ENCODE measurements at regions not wholly inside any gene's neighbourhood (a gene's known extent, or its start where the extent isn't known, plus 50 kb on each side); places are given as distances from the start of the nearest gene placed in this dataset.
"Not testable (repeated sequence)": the region's sequence is repeated elsewhere in the genome, so short reads cannot be mapped to it uniquely, and the experiment has no call there.

- no peak for DNase-seq (ENCODE audit: insufficient read length, low spot score, missing footprints)
- no peaks in the 10 kb centered on the region for H4K20me1 ChIP-seq (ENCODE audit: insufficient read depth, low read length)
- H3K4me3 ChIP-seq (ENCODE audit: insufficient read depth, low read length), result no peak overlapping the region
- H3K27ac ChIP-seq (ENCODE audit: low read depth, low read length), result no peak overlapping the region
- H3K79me2 ChIP-seq (ENCODE audit: insufficient read depth, low read length), result no peaks in the 10 kb centered on the region
- TF ChIP-seq CTCF (IDR thresholded peaks at IDR 0.05; ENCODE audit: extremely low read depth, low read depth, low read length), result no peak
- H3K4me1 ChIP-seq (ENCODE audit: insufficient read depth, low read length), result no peaks in the 10 kb centered on the region
- peaks cover 18% of the 10 kb centered on the region for H3K27me3 ChIP-seq (ENCODE audit: insufficient read depth, low read length)
- no peak overlapping the region for H2AFZ ChIP-seq (ENCODE audit: low read length)
- no peaks in the 10 kb centered on the region for H3K9me3 ChIP-seq (ENCODE audit: low read depth, low read length)
- H3K4me2 ChIP-seq (ENCODE audit: insufficient read depth, low read length), result no peak overlapping the region
- no peaks in the 10 kb centered on the region for H3K36me3 ChIP-seq (ENCODE audit: insufficient read depth, low read length)
These were observed 141.9 kb upstream of the STK26 start for GRCh38 chrX:131881194-131881593.

- H3K27me3 ChIP-seq (ENCODE audit: insufficient read depth, low read length), result peaks cover 14% of the 10 kb centered on the region
- H2AFZ ChIP-seq (ENCODE audit: low read length); H3K4me1 ChIP-seq (ENCODE audit: insufficient read depth, low read length); H3K27ac ChIP-seq (ENCODE audit: low read depth, low read length); H3K4me2 ChIP-seq (ENCODE audit: insufficient read depth, low read length); H3K36me3 ChIP-seq (ENCODE audit: insufficient read depth, low read length); H3K4me3 ChIP-seq (ENCODE audit: insufficient read depth, low read length); DNase-seq (ENCODE audit: insufficient read length, low spot score, missing footprints); H4K20me1 ChIP-seq (ENCODE audit: insufficient read depth, low read length); H3K9me3 ChIP-seq (ENCODE audit: low read depth, low read length); H3K79me2 ChIP-seq (ENCODE audit: insufficient read depth, low read length): not testable (repeated sequence)
These were observed 138.1 kb upstream of the STK26 start for GRCh38 chrX:131885042-131885441.

- H2AFZ ChIP-seq (ENCODE audit: low read length); H3K27ac ChIP-seq (ENCODE audit: low read depth, low read length); H3K79me2 ChIP-seq (ENCODE audit: insufficient read depth, low read length); H3K9me3 ChIP-seq (ENCODE audit: low read depth, low read length); H3K4me3 ChIP-seq (ENCODE audit: insufficient read depth, low read length); H4K20me1 ChIP-seq (ENCODE audit: insufficient read depth, low read length); H3K36me3 ChIP-seq (ENCODE audit: insufficient read depth, low read length); DNase-seq (ENCODE audit: insufficient read length, low spot score, missing footprints); H3K4me1 ChIP-seq (ENCODE audit: insufficient read depth, low read length); H3K4me2 ChIP-seq (ENCODE audit: insufficient read depth, low read length): not testable (repeated sequence)
- peaks cover 38% of the 10 kb centered on the region for H3K27me3 ChIP-seq (ENCODE audit: insufficient read depth, low read length)
These were observed 129.2 kb upstream of the STK26 start for GRCh38 chrX:131893857-131894256.

- H2AFZ ChIP-seq (ENCODE audit: low read length), result no peak overlapping the region
- H4K20me1 ChIP-seq (ENCODE audit: insufficient read depth, low read length), result no peaks in the 10 kb centered on the region
- no peaks in the 10 kb centered on the region for H3K9me3 ChIP-seq (ENCODE audit: low read depth, low read length)
- H3K27ac ChIP-seq (ENCODE audit: low read depth, low read length), result no peak overlapping the region
- H3K79me2 ChIP-seq (ENCODE audit: insufficient read depth, low read length), result no peaks in the 10 kb centered on the region
- H3K4me1 ChIP-seq (ENCODE audit: insufficient read depth, low read length), result no peaks in the 10 kb centered on the region
- no peak overlapping the region for H3K4me2 ChIP-seq (ENCODE audit: insufficient read depth, low read length)
- H3K27me3 ChIP-seq (ENCODE audit: insufficient read depth, low read length), result peaks cover 32% of the 10 kb centered on the region
- H3K36me3 ChIP-seq (ENCODE audit: insufficient read depth, low read length), result no peaks in the 10 kb centered on the region
- H3K4me3 ChIP-seq (ENCODE audit: insufficient read depth, low read length), result no peak overlapping the region
- no peak for DNase-seq (ENCODE audit: insufficient read length, low spot score, missing footprints)
- no peak for TF ChIP-seq CTCF (IDR thresholded peaks at IDR 0.05; ENCODE audit: extremely low read depth, low read depth, low read length)
These were observed 128.1 kb upstream of the STK26 start for GRCh38 chrX:131894995-131895394.

GRCh38 chrX:131895807-131896206 is 127.3 kb upstream of the STK26 start:
- H3K27me3 ChIP-seq (ENCODE audit: insufficient read depth, low read length), result peaks cover 34% of the 10 kb centered on the region
- no peak for TF ChIP-seq CTCF (IDR thresholded peaks at IDR 0.05; ENCODE audit: extremely low read depth, low read depth, low read length)
- H3K36me3 ChIP-seq (ENCODE audit: insufficient read depth, low read length), result no peaks in the 10 kb centered on the region
- no peaks in the 10 kb centered on the region for H4K20me1 ChIP-seq (ENCODE audit: insufficient read depth, low read length)
- no peak overlapping the region for H3K27ac ChIP-seq (ENCODE audit: low read depth, low read length)
- H2AFZ ChIP-seq (ENCODE audit: low read length), result no peak overlapping the region
- H3K9me3 ChIP-seq (ENCODE audit: low read depth, low read length), result no peaks in the 10 kb centered on the region
- no peak for DNase-seq (ENCODE audit: insufficient read length, low spot score, missing footprints)
- H3K4me2 ChIP-seq (ENCODE audit: insufficient read depth, low read length), result no peak overlapping the region
- no peaks in the 10 kb centered on the region for H3K4me1 ChIP-seq (ENCODE audit: insufficient read depth, low read length)
- H3K79me2 ChIP-seq (ENCODE audit: insufficient read depth, low read length), result no peaks in the 10 kb centered on the region
- H3K4me3 ChIP-seq (ENCODE audit: insufficient read depth, low read length), result no peak overlapping the region

Measured in osteoblast (primary cell).